HEK293 (cell line): ENCODE measurements at regions not wholly inside any gene's neighbourhood (a gene's known extent, or its start where the extent isn't known, plus 50 kb on each side); places are given as distances from the start of the nearest gene placed in this dataset.

Source experiments
- CTCF ChIA-PET: fragments of 350-600 bp; formaldehyde crosslinking; extraction: SDS; loops from one replicate; lab custom pipeline; 2021; ENCODE audit warnings: antibody characterized with exemption; lab: Yijun Ruan, JAX
- POLR2A ChIA-PET: fragments of 300-600 bp; formaldehyde crosslinking; extraction: SDS; loops from one replicate; lab custom pipeline; 2020; ENCODE audit warnings: antibody characterized with exemption, inconsistent platforms; lab: Yijun Ruan, JAX
- H3K27ac ChIP-seq: fragments of 200-500 bp; sonication (Bioruptor generic); 2 replicates; pipeline ENCODE4 v1.5.1; 2014; ENCODE audit warnings: low read depth, low read length, control low read depth, inconsistent platforms; ENCODE audit errors: extremely low read depth
- H3K36me3 ChIP-seq, 2 experiments: fragments of 200-500 bp in 1 of 2; sonication (Bioruptor generic) in 1 of 2; 1 replicate in 1 of 2; 2 replicates in 1 of 2; pipeline ENCODE4 v1.5.1; 2014 to 2017; ENCODE audit warnings: inconsistent platforms in 2 of 2, low read length in 2 of 2; ENCODE audit not compliant: control insufficient read depth in 2 of 2, insufficient read depth in 1 of 2
- H3K4me1 ChIP-seq: fragments of 200-500 bp; sonication (Bioruptor generic); 2 replicates; pipeline ENCODE4 v1.5.1; 2014; ENCODE audit warnings: mild to moderate bottlenecking, low read length, inconsistent platforms; ENCODE audit not compliant: control insufficient read depth, insufficient read depth
- H3K4me3 ChIP-seq: 2 replicates; pipeline ENCODE4 v1.5.1; 2011; ENCODE audit warnings: low read depth, mild to moderate bottlenecking, control low read depth, low read length, moderate library complexity
- H3K9me3 ChIP-seq: fragments of 200-500 bp; sonication (Bioruptor generic); 2 replicates; pipeline ENCODE4 v1.5.1; 2014; ENCODE audit warnings: low read depth, low read length, inconsistent platforms; ENCODE audit not compliant: control insufficient read depth, insufficient read depth
- CTCF ChIP-seq: fragments of 450-650 bp; formaldehyde crosslinking; IDR thresholded peaks from 2 replicates; pipeline ENCODE4 v1.5.1; 2016; ENCODE audit warnings: missing biosample characterization, missing genetic modification characterization
- GLIS1 ChIP-seq: fragments of 450-650 bp; formaldehyde crosslinking; IDR thresholded peaks from 2 replicates; pipeline ENCODE4 v1.5.1; 2016; ENCODE audit warnings: missing biosample characterization, missing genetic modification characterization
- GLIS2 ChIP-seq: fragments of 450-650 bp; formaldehyde crosslinking; IDR thresholded peaks from 2 replicates; pipeline ENCODE4 v1.5.1; 2016; ENCODE audit warnings: missing biosample characterization, missing genetic modification characterization
- IKZF3 ChIP-seq: fragments of 450-650 bp; IDR thresholded peaks from 2 replicates; pipeline ENCODE4 v1.5.0; 2018; ENCODE audit warnings: missing biosample characterization, mild to moderate bottlenecking, missing genetic modification characterization, moderate library complexity
- OVOL3 ChIP-seq: fragments of 450-650 bp; formaldehyde crosslinking; IDR thresholded peaks from 2 replicates; pipeline ENCODE4 v1.5.1; 2016; ENCODE audit warnings: missing biosample characterization, missing genetic modification characterization
- PRDM4 ChIP-seq: fragments of 450-650 bp; formaldehyde crosslinking; IDR thresholded peaks from 2 replicates; pipeline ENCODE4 v1.5.1; 2017; ENCODE audit warnings: missing biosample characterization, missing genetic modification characterization
- PRDM6 ChIP-seq: fragments of 450-650 bp; formaldehyde crosslinking; IDR thresholded peaks from 2 replicates; pipeline ENCODE4 v1.5.1; 2017; ENCODE audit warnings: missing biosample characterization, missing genetic modification characterization
- TRIM28 ChIP-seq: IDR thresholded peaks from 2 replicates; pipeline ENCODE4 v1.6.1; 2011; ENCODE audit warnings: low read length, control low read depth, borderline replicate concordance
- TSHZ1 ChIP-seq: fragments of 450-650 bp; formaldehyde crosslinking; IDR thresholded peaks from 2 replicates; pipeline ENCODE4 v1.5.1; 2016; ENCODE audit warnings: missing biosample characterization, missing genetic modification characterization, borderline replicate concordance
- ZBTB20 ChIP-seq: fragments of 450-650 bp; formaldehyde crosslinking; IDR thresholded peaks from 2 replicates; pipeline ENCODE4 v1.5.1; 2016; ENCODE audit warnings: missing biosample characterization, missing genetic modification characterization
- ZBTB21 ChIP-seq: fragments of 450-650 bp; formaldehyde crosslinking; IDR thresholded peaks from 2 replicates; pipeline ENCODE4 v1.5.1; 2017; ENCODE audit warnings: missing biosample characterization, missing genetic modification characterization
- ZBTB6 ChIP-seq: fragments of 450-650 bp; formaldehyde crosslinking; IDR thresholded peaks from 2 replicates; pipeline ENCODE4 v1.5.1; 2017; ENCODE audit warnings: missing biosample characterization, missing genetic modification characterization
- ZFP37 ChIP-seq: fragments of 450-650 bp; formaldehyde crosslinking; IDR thresholded peaks from 2 replicates; pipeline ENCODE4 v1.5.1; 2016; ENCODE audit warnings: missing biosample characterization, missing genetic modification characterization
- ZNF112 ChIP-seq: fragments of 450-650 bp; formaldehyde crosslinking; IDR thresholded peaks from 2 replicates; pipeline ENCODE4 v1.5.0; 2017; ENCODE audit warnings: missing biosample characterization, missing genetic modification characterization
- ZNF16 ChIP-seq: fragments of 450-650 bp; formaldehyde crosslinking; IDR thresholded peaks from 2 replicates; pipeline ENCODE4 v1.5.1; 2016; ENCODE audit warnings: low read depth, missing biosample characterization, missing genetic modification characterization
- ZNF221 ChIP-seq: fragments of 450-650 bp; formaldehyde crosslinking; IDR thresholded peaks from 2 replicates; pipeline ENCODE4 v1.5.1; 2017; ENCODE audit warnings: missing biosample characterization, missing genetic modification characterization, borderline replicate concordance
- ZNF292 ChIP-seq: fragments of 450-650 bp; formaldehyde crosslinking; IDR thresholded peaks from 2 replicates; pipeline ENCODE4 v1.5.1; 2016; ENCODE audit warnings: low read depth, missing biosample characterization, missing genetic modification characterization, borderline replicate concordance
- ZNF324 ChIP-seq: fragments of 450-650 bp; formaldehyde crosslinking; IDR thresholded peaks from 2 replicates; pipeline ENCODE4 v1.5.1; 2016; ENCODE audit warnings: missing biosample characterization, missing genetic modification characterization
- ZNF558 ChIP-seq: fragments of 450-650 bp; formaldehyde crosslinking; IDR thresholded peaks from 2 replicates; pipeline ENCODE4 v1.5.1; 2016; ENCODE audit warnings: missing biosample characterization, missing genetic modification characterization
- ZNF580 ChIP-seq: fragments of 450-650 bp; formaldehyde crosslinking; IDR thresholded peaks from 2 replicates; pipeline ENCODE4 v1.5.1; 2016; ENCODE audit warnings: missing biosample characterization, missing genetic modification characterization
- ZNF76 ChIP-seq: fragments of 450-650 bp; formaldehyde crosslinking; IDR thresholded peaks from 2 replicates; pipeline ENCODE4; 2016; ENCODE audit warnings: low read depth, missing biosample characterization, missing genetic modification characterization, borderline replicate concordance
- ZNF777 ChIP-seq: fragments of 450-650 bp; formaldehyde crosslinking; IDR thresholded peaks from 2 replicates; pipeline ENCODE4 v1.5.1; 2017; ENCODE audit warnings: missing biosample characterization, missing genetic modification characterization, borderline replicate concordance
- ZNF792 ChIP-seq: fragments of 450-650 bp; formaldehyde crosslinking; IDR thresholded peaks from 2 replicates; pipeline ENCODE4 v1.5.1; 2016; ENCODE audit warnings: missing biosample characterization, missing genetic modification characterization
- ZSCAN23 ChIP-seq: fragments of 450-650 bp; formaldehyde crosslinking; IDR thresholded peaks from 2 replicates; pipeline ENCODE4 v1.5.1; 2016; ENCODE audit warnings: missing biosample characterization, missing genetic modification characterization

- Histone ChIP-seq H3K36me3 (no peaks in the 10 kb centered on the region), H3K27ac (no peak overlapping the region), H3K4me3 (no peak overlapping the region), H3K9me3 (no peaks in the 10 kb centered on the region), H3K4me1 (no peaks in the 10 kb centered on the region)
- CTCF ChIA-PET, result no interaction called here
- TF ChIP-seq ZNF16 (tag by site-specific recombination), result no peak
- TF ChIP-seq GLIS2 (tag by site-specific recombination), result no peak
- no peak for TF ChIP-seq TSHZ1 (tag by site-specific recombination)
- no peak for TF ChIP-seq ZNF324
- TF ChIP-seq OVOL3 (tag by site-specific recombination), result no peak
- TF ChIP-seq ZNF221 (tag by site-specific recombination), result no peak
- no peak for TF ChIP-seq CTCF (tag by site-specific recombination)
- TF ChIP-seq GLIS1 (tag by site-specific recombination), result no peak
- no peak for TF ChIP-seq IKZF3 (tag by site-specific recombination)
- no peak for TF ChIP-seq PRDM4 (tag by site-specific recombination)
- no peak for TF ChIP-seq ZNF580 (tag by site-specific recombination)
- TF ChIP-seq ZNF558 (tag by site-specific recombination), result no peak
- no peak for TF ChIP-seq ZNF76 (tag by site-specific recombination)
- TF ChIP-seq ZSCAN23 (tag by site-specific recombination), result no peak
- POLR2A ChIA-PET, result no interaction called here
Measured at GRCh38 chr18:47566809-47567208, 315.3 kb upstream of the SKOR2 start.

GRCh38 chr18:47560723-47561715 is 309.6 kb upstream of the SKOR2 start:
- no peaks in the 10 kb centered on the region for H3K36me3 ChIP-seq
- no peaks in the 10 kb centered on the region for H3K9me3 ChIP-seq
- ChIA-PET CTCF (interaction anchor here (0.6 to 0.7 kb wide), 2 partner anchors 514 to 1870 kb away, joined by 3 read pairs; no protein-coding TSS in a partner anchor), POLR2A (no interaction called here)
- no peak overlapping the region for H3K4me3 ChIP-seq
- H3K27ac ChIP-seq, result no peak overlapping the region
- no peaks in the 10 kb centered on the region for H3K4me1 ChIP-seq
- TF ChIP-seq PRDM6 (tag by site-specific recombination) (no peak), ZBTB21 (tag by site-specific recombination) (no peak), ZNF792 (tag by site-specific recombination) (no peak), ZNF292 (tag by site-specific recombination) (no peak), TRIM28 (no peak), ZNF777 (tag by site-specific recombination) (no peak), ZNF112 (tag by site-specific recombination) (no peak), ZBTB20 (tag by site-specific recombination) (no peak), ZFP37 (no peak), ZBTB6 (tag by site-specific recombination) (no peak)
